ENCODE measurements at regions not wholly inside any gene's neighbourhood (a gene's known extent, or its start where the extent isn't known, plus 50 kb on each side); places are given as distances from the start of the nearest gene placed in this dataset.
A peak's percentile ranks its signal among the peaks of the same experiment; 100 is the strongest.

DNA sequence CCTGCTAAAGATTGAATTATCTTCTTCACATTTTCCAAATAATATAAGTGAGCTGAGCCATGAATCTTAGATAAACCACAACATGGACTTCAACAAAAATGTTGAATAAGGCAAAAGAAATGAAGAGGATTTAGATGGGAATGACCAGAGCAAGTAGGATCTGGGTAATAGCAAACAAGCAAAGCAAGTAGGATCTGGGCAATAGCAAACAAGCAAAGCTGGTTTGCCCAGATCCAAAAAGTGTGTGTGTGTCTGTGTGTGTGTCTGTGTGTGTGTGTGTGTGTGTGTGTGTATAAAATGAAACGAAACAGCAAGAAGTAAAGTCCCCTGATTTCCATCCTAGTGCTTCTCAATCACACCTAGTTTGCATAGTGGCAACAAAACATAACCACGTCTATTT is 549.1 kb downstream of the RERGL start:
- DNase-seq, result no peak

DNA sequence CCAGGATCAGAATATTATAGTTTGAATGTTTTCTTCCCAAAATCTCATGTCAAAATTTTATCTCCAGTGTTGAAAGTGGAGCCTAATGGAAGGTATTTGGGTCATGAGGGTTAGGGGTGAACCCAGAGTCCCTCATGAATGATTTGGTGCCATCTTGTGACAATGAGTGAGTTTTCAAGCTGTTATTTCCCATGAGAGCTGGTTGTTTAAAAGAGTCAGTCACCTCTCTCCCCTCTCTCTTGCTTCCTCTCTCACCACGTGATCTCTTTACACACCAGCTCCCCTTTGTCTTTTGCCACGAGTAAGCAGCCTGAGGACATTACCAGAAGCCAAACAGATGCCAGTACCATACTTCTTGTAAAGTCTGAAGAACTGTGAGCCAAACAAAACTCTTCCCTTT is 561.6 kb downstream of the RERGL start:
- peak in 1 of 3 experiments; percentile 56 for DNase-seq

- DNase-seq, result no peak
Measured at GRCh38 chr12:17527021-17527420, 563.0 kb downstream of the RERGL start.

DNA sequence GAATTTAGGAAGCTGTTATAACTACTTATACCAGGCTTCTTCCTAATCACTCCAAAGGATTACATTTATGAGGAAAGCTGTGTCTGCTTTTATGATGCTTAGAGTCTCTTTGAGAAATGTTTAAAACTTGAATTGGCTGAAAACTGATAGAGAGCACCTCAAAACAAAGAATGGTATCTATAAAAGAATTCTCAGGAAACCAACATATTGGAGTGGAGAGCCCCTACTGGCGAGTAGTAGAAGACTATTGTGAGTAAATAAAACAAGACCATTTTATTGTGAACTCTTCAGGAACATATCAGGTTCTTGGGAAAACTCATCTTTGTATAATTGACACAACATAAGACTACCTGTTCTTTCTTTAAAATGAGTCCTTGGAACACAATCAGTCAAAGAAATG is 578.6 kb downstream of the RERGL start:
- DNase-seq, result no peak

GRCh38 chr12:17507336-17507735 is 582.7 kb downstream of the RERGL start:
- DNase-seq, result no peak

- DNase-seq, result no peak
Measured at GRCh38 chr12:17503742-17504141, 586.3 kb downstream of the RERGL start.

DNA sequence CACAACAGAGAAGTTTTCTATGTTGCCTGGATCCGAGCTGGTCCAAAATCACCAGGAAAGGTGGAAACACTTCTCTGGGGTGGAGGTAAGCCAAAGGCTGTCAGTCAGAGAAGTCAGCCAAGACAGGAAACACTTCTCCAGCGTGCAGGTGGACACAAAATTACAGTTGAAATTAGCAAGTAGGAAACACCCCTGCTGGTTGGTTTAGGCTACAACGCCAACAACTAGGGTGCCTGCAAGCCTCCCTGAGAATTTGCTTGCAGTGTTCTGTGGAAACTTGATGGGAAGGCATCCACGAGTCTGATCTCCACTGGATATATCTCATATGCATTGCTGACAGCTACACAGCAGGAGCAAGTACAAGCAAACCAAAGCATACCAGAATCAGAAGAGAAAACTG is 600.5 kb downstream of the RERGL start:
- DNase-seq, result no peak

DNA sequence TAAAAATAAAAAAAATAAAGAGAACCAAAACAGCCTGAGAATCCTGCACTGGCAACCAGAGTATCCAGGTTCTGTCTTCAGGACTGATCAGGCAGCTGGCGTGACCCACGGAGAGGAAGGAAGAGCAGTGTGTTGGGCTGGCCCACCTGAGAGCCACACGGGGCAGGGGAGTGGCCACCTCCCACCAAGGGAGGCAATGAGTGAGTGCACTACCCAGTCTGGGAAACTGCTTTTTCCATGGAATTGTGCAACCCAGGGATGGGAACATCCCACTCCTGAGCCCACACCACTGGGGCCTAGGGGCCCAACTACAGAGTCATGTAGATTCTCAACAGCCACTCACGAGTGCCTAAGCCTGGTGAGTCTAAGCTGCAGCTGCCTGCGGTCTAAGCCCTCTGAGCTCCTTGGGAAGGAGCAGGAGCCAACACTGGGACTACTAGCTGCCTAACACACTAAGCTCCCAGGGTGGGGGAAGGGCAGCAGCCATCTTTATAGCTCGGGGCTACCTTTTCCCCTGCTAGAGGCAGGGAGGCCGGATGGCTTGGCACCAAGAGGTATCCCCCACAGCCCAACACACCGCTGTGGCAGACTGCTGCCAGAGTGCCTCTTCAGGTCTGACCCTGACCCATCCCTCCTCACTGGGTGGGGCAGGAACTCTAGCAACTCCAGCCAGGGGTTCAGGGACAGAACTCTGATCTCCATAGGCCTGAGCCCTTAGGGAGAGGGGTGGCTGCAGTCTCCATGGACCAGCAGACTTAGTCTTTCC is 610.9 kb downstream of the RERGL start:
- DNase-seq, result no peak

DNA sequence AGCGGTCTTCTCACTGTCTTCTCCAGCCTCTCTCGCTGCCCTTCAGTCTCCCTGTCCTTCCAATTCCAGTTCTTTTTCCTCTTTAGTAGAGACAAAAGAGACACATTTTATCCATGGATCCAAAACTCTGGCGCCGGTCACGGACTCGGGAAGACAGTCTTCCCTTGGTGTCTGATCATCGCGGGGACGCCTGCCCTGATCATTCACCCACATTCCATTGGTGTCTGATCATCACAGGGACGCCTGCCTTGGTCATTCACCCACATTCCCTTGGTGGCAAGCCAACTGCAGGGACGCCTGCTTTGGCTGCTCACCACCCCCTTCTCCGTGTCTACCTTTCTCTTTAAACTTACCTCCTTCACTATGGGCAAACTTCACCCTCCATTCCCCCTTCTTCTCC is 619.5 kb downstream of the RERGL start:
- no peak for DNase-seq

DNA sequence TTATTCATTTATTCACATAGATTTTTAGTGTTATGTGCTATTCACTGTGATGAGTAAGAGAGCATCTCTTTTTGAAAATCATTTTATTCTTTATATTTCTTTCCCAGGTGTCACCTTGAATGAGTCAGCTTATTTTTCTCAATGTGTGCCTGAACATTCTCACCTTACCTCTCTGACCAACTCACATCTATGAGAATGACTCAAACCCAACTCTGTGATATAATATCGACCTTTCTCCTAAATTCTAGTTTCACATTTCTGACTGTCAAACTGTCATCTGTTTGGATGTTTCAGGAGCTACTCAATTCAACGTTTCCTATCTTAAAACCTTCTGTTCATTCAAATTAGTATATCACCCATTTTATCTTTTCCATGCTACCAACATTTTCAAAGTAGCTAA is 630.8 kb downstream of the RERGL start:
- DNase-seq, result no peak

GRCh38 chr12:17456486-17456885 is 633.5 kb downstream of the RERGL start:
- DNase-seq, result peak in 1 of 3 experiments; percentile 41

DNA sequence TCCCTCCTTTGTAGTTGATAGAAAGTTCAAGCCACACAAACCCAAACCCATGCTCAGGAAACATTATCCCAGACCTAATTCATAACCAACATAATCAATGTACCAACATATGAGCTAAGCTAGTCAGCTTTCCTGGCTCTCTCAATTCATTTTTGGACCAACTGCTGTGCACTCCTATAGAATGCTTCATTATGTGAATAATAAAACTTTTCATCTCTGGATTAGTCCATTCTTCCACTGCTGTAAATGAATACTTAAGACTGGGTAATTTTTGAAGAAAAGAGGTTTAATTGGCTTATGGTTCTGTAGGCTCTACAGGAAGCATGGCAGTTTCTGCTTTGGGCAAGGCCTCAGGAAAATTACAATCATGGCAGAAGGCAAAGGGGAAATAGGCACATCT is 651.9 kb downstream of the RERGL start:
- DNase-seq, result no peak

DNA sequence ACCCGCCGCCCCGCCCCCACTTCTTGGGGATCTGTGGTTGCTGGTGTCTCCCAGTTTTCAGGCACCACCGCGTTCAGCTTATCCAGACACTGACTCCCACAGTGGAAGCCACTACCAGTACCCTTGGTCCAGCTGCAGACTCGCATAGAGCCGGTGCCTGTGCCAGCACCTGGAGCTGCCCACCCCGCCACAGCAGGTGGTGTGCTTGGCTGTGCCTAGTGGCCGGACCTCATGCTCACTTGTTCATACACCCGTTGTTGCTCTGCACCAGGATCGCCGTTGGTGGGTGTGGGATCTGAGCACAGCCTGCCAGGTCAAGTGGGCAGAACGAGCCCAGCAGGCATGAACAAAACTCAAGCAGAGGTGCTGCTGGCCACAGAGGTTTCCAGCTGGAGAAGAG is 673.2 kb downstream of the RERGL start:
- no peak for DNase-seq

GRCh38 chr12:17414596-17414995 is 675.4 kb downstream of the RERGL start:
- no peak for DNase-seq

- no peak for DNase-seq
Measured at GRCh38 chr12:17411662-17412061, 678.3 kb downstream of the RERGL start.

- DNase-seq, result no peak
Measured at GRCh38 chr12:17388679-17389078, 701.3 kb downstream of the RERGL start.

- no peak for DNase-seq
Measured at GRCh38 chr12:17383321-17383720, 706.7 kb downstream of the RERGL start.

DNA sequence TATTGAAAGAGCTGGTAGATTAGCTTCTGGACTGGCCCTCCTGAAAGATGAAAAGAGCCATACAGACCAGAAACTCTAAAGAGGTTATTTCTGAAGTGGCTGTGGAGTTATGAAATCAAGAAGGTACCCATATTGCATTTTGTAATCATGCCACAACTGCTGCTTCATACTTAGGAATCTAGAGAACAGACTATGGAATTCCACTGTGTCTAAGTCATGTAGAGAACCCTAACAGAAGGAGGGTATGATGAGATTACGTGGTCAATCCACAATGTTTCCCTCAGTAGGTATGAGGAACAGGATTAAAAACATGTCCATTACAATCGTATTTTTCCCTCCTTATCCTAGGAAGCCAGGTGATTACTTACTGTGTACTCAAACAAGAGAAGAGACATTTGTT is 708.8 kb downstream of the RERGL start:
- no peak for DNase-seq

- peak in 2 of 3 experiments; percentile 3 to 65 for DNase-seq
Measured at GRCh38 chr12:17372508-17372907, 717.5 kb downstream of the RERGL start.

DNA sequence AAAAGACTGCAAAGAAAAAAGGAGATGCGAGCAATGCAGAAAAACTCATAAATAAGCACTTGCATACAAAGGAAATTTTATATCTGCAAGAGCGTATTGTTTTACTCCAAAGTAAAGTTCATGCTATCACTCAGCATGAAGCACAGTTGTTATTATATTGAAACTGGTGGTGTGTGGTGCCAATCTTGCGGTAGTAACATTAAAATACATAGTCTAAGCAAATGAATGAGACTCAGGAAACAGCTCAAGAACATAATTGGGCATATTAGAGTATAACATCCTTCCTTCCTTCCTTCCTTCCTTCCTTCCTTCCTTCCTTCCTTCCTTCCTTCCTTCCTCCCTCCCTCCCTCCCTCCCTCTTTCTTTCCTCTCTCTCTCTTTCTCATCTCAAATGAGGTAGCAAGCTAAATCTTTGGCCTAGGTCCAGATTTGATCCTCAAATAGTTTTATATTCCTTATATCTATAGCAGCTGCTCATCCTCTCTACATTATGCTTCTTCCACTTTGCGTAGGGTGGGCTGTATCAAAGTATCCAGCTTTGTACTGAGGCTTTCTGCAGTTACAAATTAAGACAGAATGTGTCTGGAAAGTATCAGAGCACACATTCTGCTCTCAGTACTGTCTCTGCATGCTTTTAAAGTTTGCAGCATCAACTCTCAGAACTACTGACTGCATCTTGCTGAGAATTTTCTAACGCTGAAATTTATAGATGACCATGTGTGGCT is 718.3 kb downstream of the RERGL start:
- no peak for DNase-seq

DNA sequence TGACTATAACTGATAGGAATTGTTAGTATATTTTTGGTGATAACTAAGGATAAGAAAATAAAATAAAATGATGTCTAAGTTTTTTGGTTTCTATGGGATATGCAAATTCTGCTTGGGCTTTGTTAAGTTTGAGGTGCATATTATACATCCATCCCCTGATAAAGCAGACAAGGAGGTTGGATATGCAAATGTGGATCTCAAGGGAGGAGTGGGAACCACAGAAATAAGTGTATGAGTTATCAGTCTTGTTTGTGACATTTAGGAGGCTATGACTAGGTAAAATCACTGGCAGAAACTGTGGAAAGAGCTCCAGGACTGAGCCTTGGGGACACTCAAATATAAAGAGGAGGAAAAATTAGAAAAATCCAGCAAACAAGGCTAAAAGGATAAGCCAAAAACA is 719.4 kb downstream of the RERGL start:
- no peak for DNase-seq

DNA sequence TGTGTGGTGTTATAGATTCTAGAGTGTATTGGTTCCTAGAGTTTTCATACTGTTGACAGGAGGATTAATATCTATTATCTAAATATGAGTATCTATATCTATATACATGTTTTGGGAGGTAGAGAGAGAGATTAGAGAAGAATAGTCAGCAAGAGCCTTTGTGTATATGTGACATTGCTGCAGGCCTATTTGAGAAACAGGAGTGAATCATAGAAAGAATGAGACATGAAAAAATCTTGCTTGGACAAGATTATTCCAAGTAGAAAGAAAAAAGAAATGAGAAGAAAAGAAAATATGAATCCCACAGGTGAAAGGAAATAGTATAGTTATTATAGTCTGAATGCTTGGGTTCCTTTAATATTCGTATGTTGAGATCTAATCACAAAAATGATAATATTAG is 720.4 kb downstream of the RERGL start:
- DNase-seq, result no peak

DNA sequence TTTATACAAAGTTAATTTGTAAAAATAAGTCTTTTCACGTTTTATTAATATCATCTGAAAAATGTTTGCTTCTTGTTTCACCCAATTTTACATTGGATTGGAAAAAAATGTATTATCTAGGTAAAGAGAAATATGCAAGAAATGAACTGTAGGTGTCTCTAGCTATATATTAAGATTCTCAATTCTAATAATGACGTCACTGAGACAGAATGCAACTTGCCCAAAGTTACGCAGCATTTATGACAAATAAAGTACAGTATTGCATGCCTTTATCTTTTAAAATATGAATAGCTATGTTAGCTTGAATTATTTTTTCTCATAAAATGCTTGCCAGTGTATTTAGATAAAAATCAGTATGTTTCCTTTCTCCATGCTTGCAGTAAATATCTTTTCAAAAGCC is 728.8 kb downstream of the RERGL start:
- no peak for DNase-seq

- peak in 2 of 3 experiments; percentile 6 to 53 for DNase-seq
Measured at GRCh38 chr12:17358835-17359234, 731.2 kb downstream of the RERGL start.

- no peak for DNase-seq
Measured at GRCh38 chr12:17357396-17357795, 732.6 kb downstream of the RERGL start.

All from NCI-H1417 (cell line).